ENCODE measurements at regions not wholly inside any gene's neighbourhood (a gene's known extent, or its start where the extent isn't known, plus 50 kb on each side); places are given as distances from the start of the nearest gene placed in this dataset.
A peak's percentile ranks its signal among the peaks of the same experiment; 100 is the strongest.

GRCh38 chr3:25165306-25165705, 262.8 kb upstream of the RARB start:
- peak; percentile 74 for TF ChIP-seq GATA2 (IDR thresholded peaks at IDR 0.05; ENCODE audit: low read depth, low read length)
- TF ChIP-seq GATA3 (IDR thresholded peaks at IDR 0.05; ENCODE audit: low read depth, low read length), result peak; percentile 68; the same call in 1 of the 2 replicates
